Ecto neural progenitor cell (in vitro differentiated cells): ENCODE measurements at regions not wholly inside any gene's neighbourhood (a gene's known extent, or its start where the extent isn't known, plus 50 kb on each side); places are given as distances from the start of the nearest gene placed in this dataset.
A peak's percentile ranks its signal among the peaks of the same experiment; 100 is the strongest.
"Not testable (repeated sequence)": the region's sequence is repeated elsewhere in the genome, so short reads cannot be mapped to it uniquely, and the experiment has no call there.

Experiments
- DNase-seq: peaks from one replicate; pipeline ENCODE4 v3.0.0-alpha.2; 2018; ENCODE audit warnings: low spot score

DNA sequence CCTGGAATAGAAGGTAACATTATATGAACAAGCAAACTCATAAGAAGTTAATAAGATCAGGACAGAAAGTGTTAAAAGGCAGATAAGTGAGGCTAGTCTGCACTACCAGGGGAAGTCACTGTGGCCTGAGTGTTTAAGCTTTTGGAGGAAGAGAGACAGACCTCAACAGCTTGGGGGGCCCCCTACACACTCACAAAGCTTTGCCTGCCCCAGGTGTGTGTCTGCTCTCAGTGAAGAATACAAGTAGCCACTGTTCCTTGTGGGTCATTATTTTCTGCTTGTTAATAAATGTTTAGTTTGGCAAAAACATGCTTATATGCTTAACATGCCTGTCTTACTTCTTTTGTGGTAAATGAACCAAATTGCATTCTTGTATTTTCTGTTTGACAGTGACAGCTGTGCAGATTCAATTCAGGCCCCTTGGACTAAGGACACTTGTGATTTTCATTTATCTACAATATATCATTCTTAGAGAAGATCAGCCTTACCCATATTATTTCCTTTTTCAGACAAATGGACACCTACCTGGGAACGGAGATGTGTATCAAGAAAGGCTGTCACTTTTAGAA, 50.7 kb upstream of the C12orf71 start:
- DNase-seq, result no peak

GRCh38 chr12:27140478-27140969, 58.1 kb upstream of the C12orf71 start:
- DNase-seq, result no peak

DNA sequence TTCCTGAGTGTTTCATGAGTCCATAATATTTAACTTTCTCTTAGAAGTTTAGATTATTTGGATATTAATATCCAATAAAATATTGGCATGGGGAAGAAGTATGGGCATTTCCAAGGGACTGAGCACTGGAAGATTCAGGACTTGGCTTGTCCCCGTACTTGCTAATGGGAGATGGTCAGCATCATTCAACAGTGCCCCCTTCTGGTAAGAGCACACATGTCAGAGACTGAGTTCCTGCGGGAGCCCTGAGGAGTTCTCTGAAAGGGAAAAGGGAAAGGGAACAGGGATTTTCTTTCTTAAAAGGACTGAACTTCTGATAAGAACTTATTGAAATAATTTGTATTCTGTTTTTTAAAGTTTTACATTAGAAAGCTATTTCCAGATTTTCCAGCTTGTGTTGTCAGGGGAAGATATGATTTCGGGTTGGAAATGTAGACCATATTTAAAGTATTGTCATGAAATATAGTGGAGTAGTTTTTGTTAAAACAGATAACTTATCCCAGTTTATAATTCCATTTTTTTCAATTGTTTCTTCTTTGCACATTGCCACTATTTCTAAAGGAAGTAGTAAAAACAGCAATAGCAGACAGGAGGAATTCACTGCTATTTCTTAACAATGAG, 59.8 kb upstream of the C12orf71 start:
- peak; percentile 74 for DNase-seq

DNA sequence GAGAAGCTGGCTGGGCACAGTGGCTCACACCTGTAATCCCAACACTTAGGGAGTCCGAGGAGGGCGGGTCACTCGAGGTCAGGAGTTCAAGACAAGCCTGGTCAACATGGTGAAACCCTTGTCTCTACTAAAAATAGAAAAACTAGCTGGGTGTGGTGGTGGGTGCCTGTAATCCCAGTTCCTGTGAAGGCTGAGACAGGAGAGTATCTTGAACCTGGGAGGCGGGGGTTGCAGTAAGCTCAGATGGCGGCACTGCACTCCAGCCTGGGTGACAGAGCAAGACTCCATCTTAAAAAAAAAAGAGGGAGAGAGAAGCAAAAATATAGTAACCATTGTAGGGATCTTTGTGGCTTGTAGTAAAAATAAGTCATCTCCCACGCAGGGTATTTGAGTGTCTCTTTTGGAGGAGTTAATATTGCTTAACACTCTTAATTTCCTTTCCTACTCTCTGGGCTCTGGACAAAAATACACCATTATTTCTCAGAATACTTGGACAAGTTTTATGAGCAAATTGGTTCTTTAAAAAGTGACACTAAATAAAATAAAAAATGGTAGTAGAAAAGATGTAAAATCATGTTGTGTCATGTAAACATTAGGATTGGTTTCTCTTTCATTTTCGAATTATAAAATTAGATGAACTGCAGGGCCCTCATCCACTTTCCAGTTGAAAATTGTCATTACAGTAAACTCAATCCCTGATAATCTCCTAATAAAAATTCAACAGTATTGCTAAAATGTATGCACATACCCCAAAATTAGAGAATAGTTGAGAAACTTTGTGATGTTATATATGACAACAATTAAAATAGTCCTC, 61.1 kb upstream of the C12orf71 start:
- DNase-seq, result no peak

DNA sequence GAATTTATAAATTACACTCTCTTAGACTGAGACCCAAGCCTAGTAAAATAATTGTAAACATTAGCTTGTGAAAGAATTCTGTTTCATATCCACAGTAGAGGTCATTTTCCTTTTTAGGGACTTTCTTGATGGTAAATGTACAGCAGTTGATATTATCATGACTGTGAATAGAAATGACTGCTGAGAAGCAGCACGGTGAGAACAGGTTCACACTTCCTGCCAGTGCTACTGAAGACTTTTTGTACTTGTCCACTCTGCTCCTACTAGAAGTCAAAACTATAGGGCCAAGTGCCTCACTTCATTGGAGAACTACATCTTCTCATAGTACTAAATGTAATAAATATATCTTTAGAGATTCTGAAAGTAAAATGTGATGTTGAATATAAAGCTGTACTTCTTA, 63.3 kb upstream of the C12orf71 start:
- not testable (repeated sequence) for DNase-seq

DNA sequence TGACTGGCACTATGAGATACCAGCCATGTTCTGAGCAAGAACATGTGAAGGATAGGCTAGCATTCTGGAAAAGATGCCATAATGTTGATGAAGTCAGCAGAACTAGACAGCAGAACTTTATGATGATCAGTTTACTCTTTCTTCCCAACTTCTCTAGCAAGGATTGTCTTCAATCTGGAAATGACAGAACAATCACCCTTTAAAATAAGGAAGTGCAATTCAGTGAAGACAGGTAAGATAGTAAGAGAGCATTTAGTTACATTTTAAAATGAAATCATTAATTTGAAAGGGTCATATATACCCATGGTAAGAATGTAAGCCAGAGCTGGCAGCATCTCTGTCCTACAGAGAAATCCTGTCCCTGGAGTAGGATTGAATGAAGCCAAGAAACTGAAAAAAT, 66.0 kb upstream of the C12orf71 start:
- no peak for DNase-seq

GRCh38 chr12:27148791-27149190, 66.4 kb upstream of the C12orf71 start:
- DNase-seq, result no peak

DNA sequence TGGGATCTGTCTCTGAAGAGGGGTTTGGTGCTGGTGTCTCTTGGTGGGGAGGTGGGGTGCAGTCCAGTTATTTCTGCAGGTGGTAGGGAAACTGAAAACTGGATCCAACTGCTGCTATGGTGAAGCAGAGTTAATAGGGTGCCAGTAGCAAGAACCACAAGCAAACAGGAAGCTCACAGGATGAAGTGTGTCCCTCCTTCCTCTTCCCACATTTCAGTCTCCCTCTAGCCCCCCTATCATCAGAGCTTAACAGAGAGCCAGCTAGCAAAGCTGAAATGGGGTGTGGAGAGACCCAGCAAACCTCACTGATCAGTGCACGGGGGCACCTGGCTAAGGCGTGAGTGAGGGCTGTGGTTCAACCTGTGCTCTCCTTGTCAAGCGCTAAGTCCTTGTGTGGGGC, 69.1 kb upstream of the C12orf71 start:
- DNase-seq, result no peak

- peak; percentile 57 for DNase-seq
Measured at GRCh38 chr12:27158297-27158696, 75.9 kb upstream of the C12orf71 start.

DNA sequence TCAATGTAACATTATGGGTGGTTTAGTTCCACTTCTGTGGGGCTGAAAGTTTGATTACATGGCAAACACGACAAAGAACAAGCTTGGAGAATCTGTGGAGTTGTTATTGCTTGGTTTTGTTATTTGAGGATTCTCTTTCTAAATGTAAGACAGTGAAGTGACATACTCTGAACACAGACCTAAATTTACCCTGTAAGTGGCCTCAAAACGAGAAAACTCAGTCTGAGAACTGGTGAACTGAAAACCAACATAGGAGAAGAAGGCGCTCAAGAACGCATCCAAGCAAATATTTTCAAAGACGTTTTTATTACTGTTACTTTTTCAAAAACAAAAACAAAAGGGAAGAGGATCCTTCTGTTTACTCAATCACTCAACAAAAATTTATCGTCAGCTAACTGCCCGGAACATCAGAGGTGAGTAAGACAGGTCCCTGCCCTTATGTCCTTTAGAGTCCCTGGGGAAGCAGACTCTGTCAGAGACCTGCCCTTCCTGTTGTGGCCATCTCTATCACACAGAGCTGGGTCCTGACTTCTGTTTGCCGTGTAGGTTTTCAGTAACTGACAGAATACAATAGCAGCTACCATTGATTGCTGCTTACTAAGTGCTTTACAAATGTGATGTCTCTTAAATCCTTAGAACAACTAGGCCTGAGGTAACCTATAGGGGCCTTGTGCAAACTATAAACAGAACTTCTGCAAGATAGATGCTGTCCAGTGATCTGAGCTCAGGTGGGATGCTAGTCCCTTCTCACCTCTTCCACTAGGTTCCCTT, 79.3 kb upstream of the C12orf71 start:
- no peak for DNase-seq

DNA sequence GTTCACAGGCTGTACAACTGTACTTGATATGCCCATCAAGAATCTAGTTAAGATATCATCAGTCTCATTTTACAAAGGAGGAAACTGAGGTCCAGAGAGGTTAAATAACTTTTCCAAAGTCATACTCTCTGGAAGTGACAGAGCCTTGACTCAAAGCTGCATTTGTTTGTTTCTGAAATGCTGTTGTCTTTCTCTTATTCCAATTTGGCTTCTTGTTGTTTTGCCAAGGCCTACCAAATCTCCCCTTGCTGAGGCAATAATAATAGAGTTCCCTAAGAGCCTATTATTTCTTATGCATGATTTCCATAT, 79.8 kb upstream of the C12orf71 start:
- DNase-seq, result no peak

DNA sequence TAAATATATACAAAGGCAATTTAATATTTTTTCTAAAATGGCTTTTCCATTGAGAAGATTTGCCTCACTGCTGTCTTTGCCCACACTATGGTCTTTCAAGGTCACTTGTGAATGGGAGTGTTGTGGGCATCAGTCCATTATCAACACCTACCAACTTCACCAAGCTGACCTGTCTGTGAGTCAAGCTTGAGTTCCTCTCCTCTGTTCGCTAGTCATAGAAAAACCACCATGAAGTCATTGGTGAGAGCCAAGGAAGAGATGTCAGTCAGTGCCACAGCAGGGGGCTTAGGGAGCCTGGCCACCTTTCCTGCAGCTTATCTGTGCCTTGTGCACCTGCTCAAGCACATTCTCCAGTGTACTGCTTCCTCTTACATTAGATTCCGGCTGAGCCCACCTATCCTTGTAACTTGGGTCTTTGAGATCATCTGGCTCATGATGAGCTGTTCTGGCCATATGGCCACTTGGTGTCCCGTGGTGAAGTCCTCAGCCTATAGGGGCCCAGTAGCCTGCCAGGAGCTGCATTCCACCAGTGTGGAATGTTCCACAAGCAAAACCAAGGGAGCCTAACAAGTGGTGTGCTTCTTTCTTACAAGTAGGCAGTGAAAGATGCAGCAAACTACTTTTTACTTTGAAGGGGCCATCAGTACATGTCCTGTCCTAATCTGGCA, 80.8 kb upstream of the C12orf71 start:
- DNase-seq, result no peak

- no peak for DNase-seq
Measured at GRCh38 chr12:27163894-27164293, 80.2 kb upstream of the STK38L start.

GRCh38 chr12:27164330-27165040, 79.6 kb upstream of the STK38L start:
- no peak for DNase-seq

DNA sequence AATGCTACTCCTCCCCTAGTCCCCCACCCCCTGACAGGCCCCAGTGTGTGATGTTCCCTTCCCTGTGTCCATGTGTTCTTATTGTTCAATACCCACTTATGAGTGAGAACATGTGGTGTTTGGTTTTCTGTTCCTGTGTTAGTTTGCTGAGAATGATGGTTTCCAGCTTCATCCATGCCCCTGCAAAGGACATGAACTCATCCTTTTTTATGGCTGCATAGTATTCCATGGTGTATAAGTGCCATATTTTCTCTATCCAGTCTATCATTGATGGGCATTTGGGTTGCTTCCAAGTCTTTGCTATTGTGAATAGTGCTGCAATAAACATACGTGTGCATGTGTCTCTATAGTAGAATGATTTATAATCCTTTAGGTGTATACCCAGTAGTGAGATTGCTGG, 78.1 kb upstream of the STK38L start:
- DNase-seq, result not testable (repeated sequence)

- not testable (repeated sequence) for DNase-seq
Measured at GRCh38 chr12:27171494-27171893, 72.6 kb upstream of the STK38L start.

GRCh38 chr12:27176765-27177164, 67.3 kb upstream of the STK38L start:
- DNase-seq, result no peak

- no peak for DNase-seq
Measured at GRCh38 chr12:27177706-27178105, 66.4 kb upstream of the STK38L start.

DNA sequence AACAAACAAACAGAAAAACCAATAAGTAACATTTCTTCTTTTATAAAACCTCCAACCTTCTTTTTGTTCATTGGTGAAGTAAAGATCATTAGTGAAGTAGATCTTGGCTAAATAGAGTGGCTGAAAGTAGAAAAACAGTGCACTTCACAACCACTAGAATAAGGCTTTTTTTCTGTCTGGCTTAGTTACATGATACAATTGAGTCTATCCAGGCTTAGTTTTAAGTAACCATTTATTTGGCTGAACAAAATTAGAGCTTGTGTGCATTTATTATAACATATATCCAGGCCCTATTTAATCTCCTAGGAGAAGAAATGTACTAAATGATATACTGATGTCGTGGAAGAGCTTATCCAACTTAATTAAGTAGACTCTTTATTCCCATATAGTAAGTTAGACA, 65.8 kb upstream of the STK38L start:
- DNase-seq, result no peak

- DNase-seq, result no peak
Measured at GRCh38 chr12:27178723-27179399, 65.2 kb upstream of the STK38L start.
